WERI-Rb-1 (cell line): ENCODE measurements at regions not wholly inside any gene's neighbourhood (a gene's known extent, or its start where the extent isn't known, plus 50 kb on each side); places are given as distances from the start of the nearest gene placed in this dataset.
A peak's percentile ranks its signal among the peaks of the same experiment; 100 is the strongest.

Experiments
- DNase-seq: peaks from one replicate; pipeline ENCODE4 v3.0.0-alpha.2; 2020
- H3K27ac ChIP-seq: fragments of 250-450 bp; sonication (Bioruptor Pico); 2 replicates; pipeline ENCODE4 v1.5.1; 2020; ENCODE audit warnings: mild to moderate bottlenecking, moderate library complexity
- H3K27me3 ChIP-seq: fragments of 250-450 bp; sonication (Bioruptor Pico); 2 replicates; pipeline ENCODE4 v1.5.1; 2021; ENCODE audit warnings: mild to moderate bottlenecking, low read depth, moderate library complexity; ENCODE audit not compliant: insufficient read depth, severe bottlenecking
- H3K36me3 ChIP-seq: fragments of 250-450 bp; sonication (Bioruptor Pico); 2 replicates; pipeline ENCODE4 v1.5.1; 2020; ENCODE audit warnings: mild to moderate bottlenecking, moderate library complexity
- H3K4me3 ChIP-seq: 2 replicates; pipeline ENCODE4 v1.5.1; 2011; ENCODE audit warnings: low read depth, mild to moderate bottlenecking, control low read depth, low read length
- H3K9me3 ChIP-seq: fragments of 250-450 bp; sonication (Bioruptor Pico); 2 replicates; pipeline ENCODE4 v1.5.1; 2021; ENCODE audit warnings: mild to moderate bottlenecking, moderate library complexity; ENCODE audit not compliant: severe bottlenecking
- TF ChIP-seq, protein P1 (sequence below): IDR thresholded peaks from 2 replicates; pipeline ENCODE4 v1.5.1; 2011; ENCODE audit warnings: low read depth, mild to moderate bottlenecking, control low read depth, inconsistent platforms, low read length

DNA sequence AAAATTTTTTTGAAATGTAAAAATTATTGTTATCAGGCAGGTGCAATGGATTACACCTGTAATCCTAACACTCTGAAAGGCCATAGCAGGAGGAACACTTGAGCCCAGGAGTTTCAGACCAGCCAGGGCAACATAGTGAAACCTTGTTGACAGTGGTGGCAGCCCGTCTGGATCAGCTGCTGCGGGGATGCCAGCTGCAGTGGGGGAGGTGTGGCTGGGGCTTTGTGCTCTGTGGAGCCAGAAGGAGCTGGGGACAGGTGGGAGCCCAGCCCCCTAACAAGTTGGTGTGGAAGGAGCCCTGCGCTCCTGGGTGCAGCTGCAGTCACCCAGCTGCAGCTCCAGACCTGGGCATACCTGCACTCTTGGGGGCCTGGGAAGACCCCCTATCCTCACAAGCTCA, 182.4 kb upstream of the MC4R start:
- H3K36me3 ChIP-seq: no peaks in the 10 kb centered on the region
- no peaks in the 10 kb centered on the region for H3K9me3 ChIP-seq
- peak; percentile 73 for DNase-seq
- TF ChIP-seq, protein P1, sequence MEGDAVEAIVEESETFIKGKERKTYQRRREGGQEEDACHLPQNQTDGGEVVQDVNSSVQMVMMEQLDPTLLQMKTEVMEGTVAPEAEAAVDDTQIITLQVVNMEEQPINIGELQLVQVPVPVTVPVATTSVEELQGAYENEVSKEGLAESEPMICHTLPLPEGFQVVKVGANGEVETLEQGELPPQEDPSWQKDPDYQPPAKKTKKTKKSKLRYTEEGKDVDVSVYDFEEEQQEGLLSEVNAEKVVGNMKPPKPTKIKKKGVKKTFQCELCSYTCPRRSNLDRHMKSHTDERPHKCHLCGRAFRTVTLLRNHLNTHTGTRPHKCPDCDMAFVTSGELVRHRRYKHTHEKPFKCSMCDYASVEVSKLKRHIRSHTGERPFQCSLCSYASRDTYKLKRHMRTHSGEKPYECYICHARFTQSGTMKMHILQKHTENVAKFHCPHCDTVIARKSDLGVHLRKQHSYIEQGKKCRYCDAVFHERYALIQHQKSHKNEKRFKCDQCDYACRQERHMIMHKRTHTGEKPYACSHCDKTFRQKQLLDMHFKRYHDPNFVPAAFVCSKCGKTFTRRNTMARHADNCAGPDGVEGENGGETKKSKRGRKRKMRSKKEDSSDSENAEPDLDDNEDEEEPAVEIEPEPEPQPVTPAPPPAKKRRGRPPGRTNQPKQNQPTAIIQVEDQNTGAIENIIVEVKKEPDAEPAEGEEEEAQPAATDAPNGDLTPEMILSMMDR: no peak
- no peak overlapping the region for H3K4me3 ChIP-seq
- no peaks in the 10 kb centered on the region for H3K27me3 ChIP-seq
- no peak overlapping the region for H3K27ac ChIP-seq

- H3K27ac ChIP-seq: no peak overlapping the region
- no peaks in the 10 kb centered on the region for H3K9me3 ChIP-seq
- no peaks in the 10 kb centered on the region for H3K36me3 ChIP-seq
- TF ChIP-seq, protein P1: no peak
- H3K27me3 ChIP-seq: no peaks in the 10 kb centered on the region
- no peak for DNase-seq
- no peak overlapping the region for H3K4me3 ChIP-seq
Measured at GRCh38 chr18:60555625-60556024, 183.1 kb upstream of the MC4R start.

DNA sequence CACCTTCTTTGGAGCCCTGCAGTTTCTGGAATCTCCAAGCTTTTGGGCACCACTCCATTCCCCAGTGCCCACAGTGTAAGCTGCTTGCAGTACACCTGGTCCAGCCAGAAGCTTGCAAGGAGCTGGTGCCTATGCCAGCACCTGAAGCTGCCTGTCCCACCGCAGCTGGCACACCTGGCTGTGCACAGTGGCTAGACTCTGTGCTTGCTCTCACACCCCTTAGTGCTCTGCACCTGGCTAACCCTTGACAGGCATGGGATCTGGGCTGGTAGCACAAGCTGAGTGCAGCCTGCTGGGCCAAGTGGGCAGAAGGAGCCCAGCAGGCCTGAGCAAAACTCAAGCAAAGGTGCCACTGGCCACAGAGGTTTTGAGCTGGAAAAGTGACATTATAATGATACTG, 183.8 kb upstream of the MC4R start:
- Histone ChIP-seq H3K27me3 (no peaks in the 10 kb centered on the region), H3K36me3 (no peaks in the 10 kb centered on the region), H3K9me3 (no peaks in the 10 kb centered on the region), H3K27ac (no peak overlapping the region), H3K4me3 (no peak overlapping the region)
- no peak for DNase-seq
- TF ChIP-seq, protein P1: no peak

DNA sequence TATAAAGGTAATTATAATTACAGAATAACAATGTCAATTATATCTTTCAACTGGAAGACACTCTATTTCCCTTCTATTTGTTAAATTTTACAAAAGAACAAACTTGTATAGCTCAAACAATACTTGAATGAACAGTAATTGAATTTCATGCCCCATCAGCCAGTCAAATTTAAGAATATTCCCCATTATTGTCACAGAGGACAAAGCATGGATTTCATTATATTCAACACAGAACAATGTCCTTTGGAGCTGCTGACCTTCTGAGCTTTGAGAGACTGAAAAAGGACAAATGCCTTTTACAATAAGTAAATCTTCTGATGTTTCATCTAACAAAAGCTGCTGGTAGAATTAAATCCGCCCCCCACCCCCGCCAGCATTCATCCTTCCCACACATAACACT, 187.5 kb upstream of the MC4R start:
- no peak overlapping the region for H3K27ac ChIP-seq
- no peaks in the 10 kb centered on the region for H3K27me3 ChIP-seq
- no peaks in the 10 kb centered on the region for H3K9me3 ChIP-seq
- TF ChIP-seq, protein P1: no peak
- no peak overlapping the region for H3K4me3 ChIP-seq
- no peak for DNase-seq
- H3K36me3 ChIP-seq: no peaks in the 10 kb centered on the region

DNA sequence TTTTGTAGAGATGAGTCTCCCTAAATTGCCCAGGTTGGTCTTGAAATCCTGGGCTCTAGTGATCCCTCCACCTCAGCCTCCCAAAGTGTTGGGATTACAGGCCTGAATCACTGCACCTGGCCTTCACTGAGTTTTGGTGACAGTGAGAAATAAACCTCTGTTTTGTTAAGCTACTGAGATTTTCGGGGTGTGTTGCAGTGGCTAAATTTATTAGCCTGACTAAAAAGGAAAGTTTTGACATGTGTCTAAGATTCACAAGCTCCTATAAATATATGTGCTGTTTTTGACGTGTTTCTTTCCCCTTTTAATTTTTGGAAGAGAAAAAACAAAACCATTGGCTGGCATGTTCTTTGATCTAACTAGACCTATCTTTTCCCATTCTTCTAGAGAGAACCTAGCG, 190.5 kb upstream of the MC4R start:
- no peaks in the 10 kb centered on the region for H3K36me3 ChIP-seq
- TF ChIP-seq, protein P1: no peak

DNA sequence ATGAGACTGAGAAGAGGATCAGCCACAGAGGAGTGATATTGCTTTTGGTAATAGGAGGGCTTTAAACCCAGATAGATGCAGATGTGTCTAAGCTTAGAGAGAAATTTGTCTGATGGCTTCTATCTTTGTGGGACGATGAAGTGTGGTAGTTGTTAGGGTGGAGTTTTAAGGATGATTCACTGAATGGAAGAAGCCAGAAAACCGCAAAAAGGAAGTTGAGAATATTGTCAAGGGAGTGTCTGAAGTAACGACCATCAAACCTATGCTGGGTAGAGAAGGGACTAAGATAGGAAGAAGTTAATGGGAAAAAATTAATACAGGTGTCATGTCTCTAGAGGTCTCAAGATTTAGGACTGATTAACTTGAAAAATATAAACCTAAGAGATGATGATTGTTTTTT, 195.6 kb upstream of the MC4R start:
- no peak for DNase-seq
- Histone ChIP-seq H3K27ac (no peak overlapping the region), H3K9me3 (no peaks in the 10 kb centered on the region), H3K36me3 (no peaks in the 10 kb centered on the region), H3K27me3 (no peaks in the 10 kb centered on the region), H3K4me3 (no peak overlapping the region)
- TF ChIP-seq, protein P1: no peak

More for the DNA sequence above, 190.5 kb upstream of the MC4R start:
- Histone ChIP-seq H3K9me3 (no peaks in the 10 kb centered on the region), H3K27me3 (no peaks in the 10 kb centered on the region), H3K27ac (no peak overlapping the region), H3K4me3 (no peak overlapping the region)
- DNase-seq: no peak
